Activated CD8-positive, alpha-beta T cell treated with anti-CD3 and anti-CD28 coated beads for 36 hours (primary cell): ENCODE measurements at regions not wholly inside any gene's neighbourhood (a gene's known extent, or its start where the extent isn't known, plus 50 kb on each side); places are given as distances from the start of the nearest gene placed in this dataset.
A peak's percentile ranks its signal among the peaks of the same experiment; 100 is the strongest.

Experiments
- ATAC-seq: fragments of 200-7000 bp; cut with Tn5 transposase; one replicate; pipeline ENCODE4 v1.10.0; 2021; ENCODE audit warnings: mild to moderate bottlenecking, moderate library complexity
- CTCF ChIA-PET: fragments of 350-600 bp; sonication (Branson Sonifier 250); formaldehyde crosslinking; loops from one replicate; lab custom pipeline; 2021; ENCODE audit warnings: antibody characterized with exemption; lab: Charles Lee
- POLR2A ChIA-PET: fragments of 350-600 bp; sonication (Branson Sonifier 250); formaldehyde crosslinking; loops from one replicate; lab custom pipeline; 2021; ENCODE audit warnings: antibody characterized with exemption; lab: Charles Lee
- DNase-seq: peaks from one replicate; pipeline ENCODE4 v3.0.0-alpha.2; 2020
- H3K27ac Mint-ChIP-seq: one replicate; pipeline ENCODE4 v1.8.0; 2021; ENCODE audit warnings: mild to moderate bottlenecking, mixed read lengths
- H3K27me3 Mint-ChIP-seq: one replicate; pipeline ENCODE4 v1.8.0; 2021; ENCODE audit warnings: mixed read lengths
- H3K36me3 Mint-ChIP-seq: one replicate; pipeline ENCODE4 v1.8.0; 2021; ENCODE audit warnings: low read depth, mixed read lengths
- H3K4me1 Mint-ChIP-seq: one replicate; pipeline ENCODE4 v1.8.0; 2021; ENCODE audit warnings: low read depth, mixed read lengths
- H3K4me3 Mint-ChIP-seq: one replicate; pipeline ENCODE4 v1.8.0; 2021; ENCODE audit warnings: mild to moderate bottlenecking, moderate library complexity, mixed read lengths
- H3K9me3 Mint-ChIP-seq: one replicate; pipeline ENCODE4 v1.8.0; 2021; ENCODE audit warnings: mixed read lengths
- CTCF ChIP-seq: fragments of 200-600 bp; IDR thresholded peaks from one replicate; pipeline ENCODE4 v1.8.0; 2022; ENCODE audit warnings: antibody characterized with exemption, mild to moderate bottlenecking
- intact Hi-C: fragments of 100-400 bp; cut with micrococcal nuclease; formaldehyde crosslinking; loops from one replicate; pipeline ENCODE4 v1.10.0; 2022

- no peak overlapping the region for H3K27ac Mint-ChIP-seq
- TF ChIP-seq CTCF: no peak
- ATAC-seq (no peak), DNase-seq (no peak)
- ChIA-PET POLR2A (no interaction called here), CTCF (no interaction called here)
- H3K9me3 Mint-ChIP-seq: no peaks in the 10 kb centered on the region
- H3K27me3 Mint-ChIP-seq: peaks cover 8% of the 10 kb centered on the region
- intact Hi-C loops: no loop called here
- H3K4me1 Mint-ChIP-seq: peaks cover 3% of the 10 kb centered on the region
- H3K36me3 Mint-ChIP-seq: no peaks in the 10 kb centered on the region
- H3K4me3 Mint-ChIP-seq: no peak overlapping the region
These were observed 142.0 kb downstream of the HNRNPD start for GRCh38 chr4:82231806-82232205.

GRCh38 chr4:82230306-82230705 lies 143.5 kb downstream of the HNRNPD start:
- H3K4me3 Mint-ChIP-seq: no peak overlapping the region
- intact Hi-C loops: no loop called here
- peaks cover 12% of the 10 kb centered on the region for H3K27me3 Mint-ChIP-seq
- H3K4me1 Mint-ChIP-seq: peaks cover 3% of the 10 kb centered on the region
- H3K9me3 Mint-ChIP-seq: no peaks in the 10 kb centered on the region
- POLR2A ChIA-PET: no interaction called here
- TF ChIP-seq CTCF: no peak
- H3K36me3 Mint-ChIP-seq: no peaks in the 10 kb centered on the region
- ATAC-seq (no peak), DNase-seq (no peak)
- no peak overlapping the region for H3K27ac Mint-ChIP-seq
- CTCF ChIA-PET: interaction anchor here (1.2 kb wide), 1 partner anchor 55 kb away, joined by 3 read pairs; no protein-coding TSS in a partner anchor

- peaks cover 2% of the 10 kb centered on the region for H3K9me3 Mint-ChIP-seq
- no peak for TF ChIP-seq CTCF
- ChIA-PET POLR2A (interaction anchor here (0.6 kb wide), 2 partner anchors 459 to 569 kb away, joined by 3 read pairs; no protein-coding TSS in a partner anchor), CTCF (no interaction called here)
- DNase-seq (no peak), ATAC-seq (no peak)
- H3K27me3 Mint-ChIP-seq: peaks cover 6% of the 10 kb centered on the region
- no peak overlapping the region for H3K4me3 Mint-ChIP-seq
- intact Hi-C loops: no loop called here
- peaks cover 7% of the 10 kb centered on the region for H3K4me1 Mint-ChIP-seq
- H3K36me3 Mint-ChIP-seq: no peaks in the 10 kb centered on the region
- H3K27ac Mint-ChIP-seq: no peak overlapping the region
These were observed 148.8 kb downstream of the HNRNPD start for GRCh38 chr4:82225030-82225429.

- peaks cover 2% of the 10 kb centered on the region for H3K9me3 Mint-ChIP-seq
- CTCF ChIA-PET: no interaction called here
- peak; percentile 64 for ATAC-seq
- DNase-seq: peak; percentile 39
- no peak overlapping the region for H3K4me3 Mint-ChIP-seq
- no peak for TF ChIP-seq CTCF
- POLR2A ChIA-PET: no interaction called here
- H3K4me1 Mint-ChIP-seq: peaks cover 7% of the 10 kb centered on the region
- intact Hi-C loops: no loop called here
- peak overlapping the region; percentile 0 for H3K27ac Mint-ChIP-seq
- peaks cover 4% of the 10 kb centered on the region for H3K27me3 Mint-ChIP-seq
- H3K36me3 Mint-ChIP-seq: no peaks in the 10 kb centered on the region
These were observed 150.1 kb downstream of the HNRNPD start for GRCh38 chr4:82223715-82224114.

GRCh38 chr4:82219346-82219745 lies 154.4 kb downstream of the HNRNPD start:
- Mint-ChIP-seq H3K27me3 (no peaks in the 10 kb centered on the region), H3K27ac (no peak overlapping the region), H3K4me1 (peaks cover 9% of the 10 kb centered on the region), H3K4me3 (no peak overlapping the region), H3K36me3 (no peaks in the 10 kb centered on the region), H3K9me3 (peaks cover 2% of the 10 kb centered on the region)
- no peak for TF ChIP-seq CTCF
- ChIA-PET POLR2A (no interaction called here), CTCF (interaction anchor here (1.7 kb wide), 1 partner anchor 49 kb away, joined by 7 read pairs; no protein-coding TSS in a partner anchor)
- ATAC-seq (no peak), DNase-seq (no peak)
- intact Hi-C loops: no loop called here
